ENCODE measurements at regions not wholly inside any gene's neighbourhood (a gene's known extent, or its start where the extent isn't known, plus 50 kb on each side); places are given as distances from the start of the nearest gene placed in this dataset.

- ChIA-PET POLR2A (no interaction called here), CTCF (interaction anchor here (0.5 kb wide), 1 partner anchor 15 kb away, joined by 3 read pairs; no protein-coding TSS in a partner anchor)
- Histone ChIP-seq H3K27ac (ENCODE audit: insufficient read depth, low read depth, low read length) (no peak overlapping the region), H3K36me3 (ENCODE audit: control insufficient read depth in 2 of 2, extremely low read depth in 1 of 2, insufficient read depth in 2 of 2, low read length in 2 of 2) (no peaks in the 10 kb centered on the region), H3K4me2 (ENCODE audit: insufficient read depth, low read length) (no peak overlapping the region), H3K4me3 (replicated peaks in 1 of 3; ENCODE audit: insufficient read depth in 1 of 3, low read depth in 1 of 3, low read length in 3 of 3) (no peak overlapping the region), H3K9me1 (replicated peaks; ENCODE audit: control insufficient read depth, extremely low read depth, insufficient read depth, low read length) (no peaks in the 10 kb centered on the region), H2AFZ (ENCODE audit: low read depth, low read length) (no peak overlapping the region), H3K27me3 (ENCODE audit: control insufficient read depth in 2 of 2, insufficient read depth in 2 of 2, low read length in 2 of 2) (peaks cover 4% of the 10 kb centered on the region in 2 experiments), H3K9ac (replicated peaks; ENCODE audit: extremely low read depth, insufficient read depth, low read length) (no peak overlapping the region), H3K4me1 (ENCODE audit: control insufficient read depth, extremely low read depth, insufficient read depth, low read length) (no peaks in the 10 kb centered on the region), H4K20me1 (replicated peaks; ENCODE audit: control insufficient read depth, extremely low read depth, insufficient read depth, low read length) (no peaks in the 10 kb centered on the region), H3K79me2 (ENCODE audit: control insufficient read depth, insufficient read depth, low read length) (no peaks in the 10 kb centered on the region), H3K9me3 (replicated peaks; ENCODE audit: control insufficient read depth, insufficient read depth, low read length) (no peaks in the 10 kb centered on the region)
- intact Hi-C loops (cut with micrococcal nuclease): no loop called here
- TF ChIP-seq POLR2A (IDR thresholded peaks at IDR 0.05; ENCODE audit: low read depth, low read length): no peak
- TF ChIP-seq GATA2 (IDR thresholded peaks at IDR 0.05; ENCODE audit: insufficient read depth, insufficient read length, low read depth, low read length): no peak
- no peak for TF ChIP-seq POLR2AphosphoS5 (IDR thresholded peaks at IDR 0.05; ENCODE audit: insufficient read depth, low read depth, low read length)
- TF ChIP-seq EZH2 (IDR thresholded peaks at IDR 0.05; ENCODE audit: borderline replicate concordance, low read depth, low read length, severe bottlenecking): no peak
- TF ChIP-seq, protein P1, sequence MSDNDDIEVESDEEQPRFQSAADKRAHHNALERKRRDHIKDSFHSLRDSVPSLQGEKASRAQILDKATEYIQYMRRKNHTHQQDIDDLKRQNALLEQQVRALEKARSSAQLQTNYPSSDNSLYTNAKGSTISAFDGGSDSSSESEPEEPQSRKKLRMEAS (IDR thresholded peaks at IDR 0.05; ENCODE audit: insufficient read depth, insufficient read length): no peak
- TF ChIP-seq JUN (IDR thresholded peaks at IDR 0.05; ENCODE audit: borderline replicate concordance, insufficient read depth, insufficient read length, low read depth): no peak
- no peak for TF ChIP-seq MYC (IDR thresholded peaks at IDR 0.05; ENCODE audit: low read depth, low read length)
- no peak for TF ChIP-seq CTCF (IDR thresholded peaks at IDR 0.05; ENCODE audit: extremely low read depth in 1 of 2, insufficient read depth in 1 of 2, low read depth in 1 of 2, low read length in 2 of 2)
- TF ChIP-seq FOS (IDR thresholded peaks at IDR 0.05; ENCODE audit: borderline replicate concordance, insufficient read depth, low read length): no peak
- DNase-seq (ENCODE audit: low read depth, low spot score): no peak
- no TSS peak for BruUV-seq (replicated peaks)
- dilution Hi-C loops (cut with MboI; ENCODE audit: extremely low pct_ligation_motif_present, low sequenced_read_pairs): no loop called here
- FAIRE-seq: no peak
These were observed 110.6 kb downstream of the PFKFB3 start for GRCh38 chr10:6313111-6313895.

Measured in endothelial cell of umbilical vein (primary cell).